ENCODE measurements at regions not wholly inside any gene's neighbourhood (a gene's known extent, or its start where the extent isn't known, plus 50 kb on each side); places are given as distances from the start of the nearest gene placed in this dataset.
"Not testable (repeated sequence)": the region's sequence is repeated elsewhere in the genome, so short reads cannot be mapped to it uniquely, and the experiment has no call there.

- no peak for DNase-seq (ENCODE audit: low read depth)
Observed at GRCh38 chr12:4156317-4156716, 117.2 kb upstream of the CCND2 start.

GRCh38 chr12:4154672-4155225 is 118.8 kb upstream of the CCND2 start:
- DNase-seq (ENCODE audit: low read depth): no peak

- DNase-seq (ENCODE audit: low read depth): no peak
Observed at GRCh38 chr12:4153343-4153892, 120.1 kb upstream of the CCND2 start.

- no peak for DNase-seq (ENCODE audit: low read depth)
Observed at GRCh38 chr12:4152145-4152795, 121.3 kb upstream of the CCND2 start.

- no peak for DNase-seq (ENCODE audit: low read depth)
Observed at GRCh38 chr12:4151362-4152121, 122.0 kb upstream of the CCND2 start.

GRCh38 chr12:4150355-4150754 is 123.2 kb upstream of the CCND2 start:
- not testable (repeated sequence) for DNase-seq (ENCODE audit: low read depth)

- DNase-seq (ENCODE audit: low read depth): no peak
Observed at GRCh38 chr12:4148418-4149056, 125.0 kb upstream of the CCND2 start.

GRCh38 chr12:4147031-4147481 is 126.5 kb upstream of the CCND2 start:
- DNase-seq (ENCODE audit: low read depth): no peak

GRCh38 chr12:4145990-4146859 is 127.3 kb upstream of the CCND2 start:
- DNase-seq (ENCODE audit: low read depth): no peak

GRCh38 chr12:4144676-4145075 is 128.9 kb upstream of the CCND2 start:
- no peak for DNase-seq (ENCODE audit: low read depth)

GRCh38 chr12:4143896-4144295 is 129.7 kb upstream of the CCND2 start:
- DNase-seq (ENCODE audit: low read depth): no peak

- DNase-seq (ENCODE audit: low read depth): no peak
Observed at GRCh38 chr12:4141348-4142270, 132.0 kb upstream of the CCND2 start.

GRCh38 chr12:4140581-4141301 is 132.8 kb upstream of the CCND2 start:
- DNase-seq (ENCODE audit: low read depth): no peak

- DNase-seq (ENCODE audit: low read depth): no peak
Observed at GRCh38 chr12:4139191-4139590, 134.4 kb upstream of the CCND2 start.

GRCh38 chr12:4138532-4138931 is 135.0 kb upstream of the CCND2 start:
- DNase-seq (ENCODE audit: low read depth): not testable (repeated sequence)

GRCh38 chr12:4138051-4138450 is 135.5 kb upstream of the CCND2 start:
- no peak for DNase-seq (ENCODE audit: low read depth)

GRCh38 chr12:4137441-4137840 is 136.1 kb upstream of the CCND2 start:
- DNase-seq (ENCODE audit: low read depth): no peak

GRCh38 chr12:4137015-4137414 is 136.5 kb upstream of the CCND2 start:
- no peak for DNase-seq (ENCODE audit: low read depth)

GRCh38 chr12:4135919-4136605 is 137.5 kb upstream of the CCND2 start:
- DNase-seq (ENCODE audit: low read depth): peak; percentile 67
